Neutrophil (primary cell): ENCODE measurements at regions not wholly inside any gene's neighbourhood (a gene's known extent, or its start where the extent isn't known, plus 50 kb on each side); places are given as distances from the start of the nearest gene placed in this dataset.

Experiments used
- H3K27ac ChIP-seq: fragments of 200-600 bp; sonication (generic); 2 replicates; pipeline ENCODE4 v1.5.1; 2016; ENCODE audit warnings: mild to moderate bottlenecking, moderate library complexity
- H3K27me3 ChIP-seq: fragments of 200-600 bp; sonication (generic); 2 replicates; pipeline ENCODE4 v1.6.0; 2016; ENCODE audit warnings: mild to moderate bottlenecking
- H3K36me3 ChIP-seq: fragments of 200-600 bp; sonication (generic); 2 replicates; pipeline ENCODE4 v1.5.1; 2017
- H3K4me1 ChIP-seq, 2 experiments: fragments of 200-600 bp in 1 of 2; sonication (generic) in 1 of 2; 1 replicate in 1 of 2; 2 replicates in 1 of 2; pipeline versions ENCODE4 v1.5.1 to v1.6.1; 2013 to 2016; ENCODE audit warnings: low read depth in 1 of 2, low read length in 1 of 2, mild to moderate bottlenecking in 1 of 2, moderate library complexity in 1 of 2; ENCODE audit not compliant: control insufficient read depth in 1 of 2, insufficient read depth in 1 of 2
- H3K4me3 ChIP-seq, 2 experiments: fragments of 200-600 bp in 1 of 2; sonication (generic) in 1 of 2; 1 replicate in 1 of 2; 2 replicates in 1 of 2; pipeline ENCODE4 v1.5.1; 2013 to 2016; ENCODE audit warnings: low read depth in 1 of 2, low read length in 1 of 2, mild to moderate bottlenecking in 1 of 2, moderate library complexity in 1 of 2
- H3K9me3 ChIP-seq: fragments of 200-600 bp; sonication (generic); 2 replicates; pipeline ENCODE4 v1.5.1; 2016
- TF ChIP-seq, protein P1 (sequence below): fragments of 200-600 bp; sonication (generic); IDR thresholded peaks from 2 replicates; pipeline ENCODE4 v1.5.1; 2016; ENCODE audit warnings: antibody characterized with exemption

DNA sequence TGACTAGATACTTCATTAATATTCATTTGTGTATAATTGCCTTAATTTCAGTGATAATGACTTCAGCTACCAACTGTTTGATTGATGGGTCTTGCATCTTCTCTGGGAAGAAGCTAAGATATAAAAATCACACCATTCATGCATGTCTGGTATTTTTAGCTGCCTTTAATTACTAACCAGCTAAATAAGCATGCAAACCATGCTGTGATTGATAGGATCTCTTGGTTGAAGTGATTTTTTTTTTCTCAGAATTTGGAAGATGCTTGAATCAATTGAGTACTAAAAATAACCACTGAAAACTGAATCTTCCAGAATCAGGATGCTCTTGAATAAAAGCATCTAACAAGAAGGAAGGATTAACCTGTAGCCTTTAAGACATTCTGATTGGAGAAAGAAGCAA is 668.8 kb downstream of the TDRD15 start:
- Histone ChIP-seq H3K4me1 (no peaks in the 10 kb centered on the region), H3K9me3 (no peaks in the 10 kb centered on the region), H3K27ac (no peak overlapping the region), H3K27me3 (no peaks in the 10 kb centered on the region), H3K4me3 (no peak overlapping the region), H3K36me3 (no peaks in the 10 kb centered on the region)
- TF ChIP-seq, protein P1, sequence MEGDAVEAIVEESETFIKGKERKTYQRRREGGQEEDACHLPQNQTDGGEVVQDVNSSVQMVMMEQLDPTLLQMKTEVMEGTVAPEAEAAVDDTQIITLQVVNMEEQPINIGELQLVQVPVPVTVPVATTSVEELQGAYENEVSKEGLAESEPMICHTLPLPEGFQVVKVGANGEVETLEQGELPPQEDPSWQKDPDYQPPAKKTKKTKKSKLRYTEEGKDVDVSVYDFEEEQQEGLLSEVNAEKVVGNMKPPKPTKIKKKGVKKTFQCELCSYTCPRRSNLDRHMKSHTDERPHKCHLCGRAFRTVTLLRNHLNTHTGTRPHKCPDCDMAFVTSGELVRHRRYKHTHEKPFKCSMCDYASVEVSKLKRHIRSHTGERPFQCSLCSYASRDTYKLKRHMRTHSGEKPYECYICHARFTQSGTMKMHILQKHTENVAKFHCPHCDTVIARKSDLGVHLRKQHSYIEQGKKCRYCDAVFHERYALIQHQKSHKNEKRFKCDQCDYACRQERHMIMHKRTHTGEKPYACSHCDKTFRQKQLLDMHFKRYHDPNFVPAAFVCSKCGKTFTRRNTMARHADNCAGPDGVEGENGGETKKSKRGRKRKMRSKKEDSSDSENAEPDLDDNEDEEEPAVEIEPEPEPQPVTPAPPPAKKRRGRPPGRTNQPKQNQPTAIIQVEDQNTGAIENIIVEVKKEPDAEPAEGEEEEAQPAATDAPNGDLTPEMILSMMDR = no peak

DNA sequence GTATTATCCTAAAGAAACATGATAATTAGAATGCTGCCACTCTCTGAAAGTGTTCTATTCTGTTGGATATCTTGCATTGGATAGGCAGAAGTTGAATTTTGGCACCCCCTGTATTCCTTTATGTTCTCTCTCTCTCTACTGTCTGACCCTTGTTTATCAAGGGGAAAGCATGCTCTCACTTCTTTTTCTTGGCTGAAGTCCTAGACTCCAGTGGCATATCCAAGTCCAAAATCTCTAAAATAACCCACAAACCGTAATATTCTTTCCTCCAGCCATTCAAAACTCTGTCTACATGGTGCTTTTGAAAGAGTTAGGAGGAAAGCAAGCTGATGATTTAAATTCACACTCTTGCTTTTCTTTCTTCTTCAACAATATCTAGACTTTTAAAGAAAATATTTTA is 669.7 kb downstream of the TDRD15 start:
- Histone ChIP-seq H3K4me1 (no peaks in the 10 kb centered on the region), H3K36me3 (no peaks in the 10 kb centered on the region), H3K9me3 (no peaks in the 10 kb centered on the region), H3K4me3 (no peak overlapping the region), H3K27me3 (no peaks in the 10 kb centered on the region), H3K27ac (no peak overlapping the region)
- TF ChIP-seq, protein P1 = no peak

DNA sequence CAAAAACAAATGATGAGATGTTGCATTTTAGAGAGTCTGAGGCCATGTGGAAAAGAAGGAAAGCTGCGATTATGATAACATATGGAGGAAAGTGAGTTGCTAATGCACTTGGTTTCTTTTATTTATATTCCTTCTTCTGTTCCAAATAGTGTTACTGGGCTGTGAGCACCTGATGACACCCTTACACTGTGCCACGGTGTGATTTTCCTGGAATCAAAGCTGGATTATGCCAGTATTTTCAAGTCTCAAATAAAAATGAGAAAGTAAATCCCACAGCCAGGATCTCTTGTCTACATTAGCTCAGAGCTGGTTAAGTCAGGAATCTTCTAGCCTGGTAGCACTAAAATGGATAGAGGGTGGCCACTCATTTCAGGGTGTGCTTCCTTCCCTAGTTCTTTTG is 670.8 kb downstream of the TDRD15 start:
- H3K27ac ChIP-seq = no peak overlapping the region
- H3K9me3 ChIP-seq = no peaks in the 10 kb centered on the region
- no peak overlapping the region for H3K4me3 ChIP-seq
- TF ChIP-seq, protein P1 = no peak
- H3K4me1 ChIP-seq = no peaks in the 10 kb centered on the region
- H3K36me3 ChIP-seq = no peaks in the 10 kb centered on the region
- no peaks in the 10 kb centered on the region for H3K27me3 ChIP-seq

DNA sequence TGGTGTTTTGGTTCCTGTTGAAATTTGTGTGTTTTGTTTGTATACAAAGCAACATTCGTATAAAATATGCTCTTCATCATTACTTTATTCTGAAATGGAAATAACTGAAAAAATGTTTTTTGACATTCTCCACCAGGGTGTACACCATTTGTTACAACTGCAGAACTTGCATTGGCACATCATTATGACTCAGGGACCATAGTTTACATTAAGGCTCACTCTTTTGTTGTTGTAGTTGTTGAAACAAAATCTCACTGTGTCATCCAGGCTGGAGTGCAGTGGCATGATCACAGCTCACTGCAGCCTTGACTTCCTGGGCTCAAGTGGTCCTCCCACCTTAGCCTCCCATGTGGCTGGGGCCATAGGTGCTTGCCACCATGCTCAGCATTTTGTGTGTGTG is 676.6 kb downstream of the TDRD15 start:
- Histone ChIP-seq H3K4me3 (no peak overlapping the region), H3K27ac (no peak overlapping the region), H3K27me3 (no peaks in the 10 kb centered on the region), H3K4me1 (no peaks in the 10 kb centered on the region), H3K36me3 (no peaks in the 10 kb centered on the region), H3K9me3 (no peaks in the 10 kb centered on the region)
- TF ChIP-seq, protein P1 = no peak

DNA sequence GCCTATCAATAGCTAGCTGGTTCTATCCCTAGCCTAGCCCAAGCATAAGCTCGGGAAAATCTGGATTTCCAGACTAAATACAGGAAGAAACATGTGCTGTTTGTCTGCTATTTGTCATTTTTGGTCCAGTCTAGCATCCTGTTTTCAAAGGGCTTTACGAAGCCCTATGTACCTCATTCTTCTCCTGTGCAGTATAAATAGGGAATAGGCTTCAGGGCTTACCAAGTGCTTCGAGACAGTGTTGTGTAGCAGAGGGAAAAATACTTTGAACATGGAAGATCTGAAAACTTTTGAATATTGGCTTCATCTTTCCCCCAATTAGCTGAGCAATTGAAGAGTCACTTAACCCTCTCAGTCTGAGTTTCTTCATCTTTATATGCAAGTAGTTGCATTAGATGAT is 679.8 kb downstream of the TDRD15 start:
- Histone ChIP-seq H3K4me3 (no peak overlapping the region), H3K27ac (no peak overlapping the region), H3K27me3 (no peaks in the 10 kb centered on the region), H3K9me3 (no peaks in the 10 kb centered on the region), H3K36me3 (no peaks in the 10 kb centered on the region), H3K4me1 (no peaks in the 10 kb centered on the region)
- TF ChIP-seq, protein P1 = no peak

DNA sequence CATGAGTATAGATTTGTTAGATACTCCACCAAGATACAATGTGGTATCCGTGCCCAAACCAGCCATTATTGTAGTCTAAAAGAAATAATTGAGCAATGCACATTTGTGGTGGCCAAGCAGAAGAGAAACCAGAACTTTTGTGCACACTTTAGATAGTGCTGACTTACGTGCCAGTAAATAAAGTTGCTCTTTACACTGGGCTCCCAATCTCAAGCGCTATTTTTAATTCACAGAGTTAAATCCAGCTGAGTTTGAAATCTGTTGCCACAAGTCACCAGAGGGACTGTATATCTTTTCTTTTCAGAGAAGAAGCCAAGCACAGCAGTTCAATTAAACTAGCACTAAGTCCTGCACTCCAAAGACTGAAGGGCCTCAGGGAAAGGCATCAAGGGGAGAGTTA is 680.4 kb downstream of the TDRD15 start:
- Histone ChIP-seq H3K9me3 (no peaks in the 10 kb centered on the region), H3K36me3 (no peaks in the 10 kb centered on the region), H3K27me3 (no peaks in the 10 kb centered on the region), H3K4me3 (no peak overlapping the region), H3K27ac (no peak overlapping the region), H3K4me1 (no peaks in the 10 kb centered on the region)
- TF ChIP-seq, protein P1 = no peak
